Testis (tissue), 2 donors: ENCODE measurements at regions not wholly inside any gene's neighbourhood (a gene's known extent, or its start where the extent isn't known, plus 50 kb on each side); places are given as distances from the start of the nearest gene placed in this dataset.

ENCODE experiments used
- POLR2A ChIP-seq: fragments of 450-650 bp; IDR thresholded peaks from one replicate; pipeline ENCODE4 v1.6.1; 2017; ENCODE audit warnings: antibody characterized with exemption, mild to moderate bottlenecking, moderate library complexity
- TF ChIP-seq, protein P1 (sequence below), 3 experiments: fragments of 450-650 bp in 2 of 3; fragments of 200-600 bp in 1 of 3; sonication (generic) in 1 of 3; IDR thresholded peaks; one replicate each; pipeline ENCODE4 v1.5.1; 2016 to 2019; ENCODE audit warnings: antibody characterized with exemption in 3 of 3, mild to moderate bottlenecking in 2 of 3, moderate library complexity in 1 of 3

DNA sequence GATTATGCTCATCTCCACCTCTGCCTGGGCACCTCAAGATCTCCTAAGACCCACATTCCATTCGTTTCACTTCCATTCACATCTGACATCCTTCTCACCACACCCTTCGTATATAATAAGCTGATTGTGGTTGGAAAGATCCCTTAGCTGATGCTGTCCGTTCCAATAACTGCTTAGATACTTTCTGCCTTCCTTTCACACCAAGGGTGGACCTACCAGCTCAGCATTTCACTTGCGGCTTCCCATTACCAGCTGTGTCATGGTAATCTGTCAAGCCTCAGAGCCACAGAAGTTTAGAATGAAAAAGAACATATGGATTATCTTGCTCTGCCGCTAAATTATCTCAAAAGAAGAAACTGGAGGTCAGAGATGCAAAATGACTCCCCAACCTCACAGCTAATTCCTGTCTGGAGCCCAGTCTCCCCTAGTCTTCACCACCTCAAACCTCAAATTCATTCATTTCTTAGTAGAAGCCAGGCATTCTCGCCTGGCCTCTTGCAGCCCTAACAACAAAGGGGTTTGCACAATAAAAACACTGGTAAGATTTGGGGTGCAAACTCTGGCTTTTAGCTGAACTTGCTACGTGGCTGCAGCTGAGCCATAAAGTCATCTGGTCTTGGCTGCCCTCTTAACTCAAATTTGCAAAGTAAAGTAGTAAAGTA lies 182.8 kb upstream of the HS3ST3A1 start:
- TF ChIP-seq POLR2A = no peak
- TF ChIP-seq, protein P1, sequence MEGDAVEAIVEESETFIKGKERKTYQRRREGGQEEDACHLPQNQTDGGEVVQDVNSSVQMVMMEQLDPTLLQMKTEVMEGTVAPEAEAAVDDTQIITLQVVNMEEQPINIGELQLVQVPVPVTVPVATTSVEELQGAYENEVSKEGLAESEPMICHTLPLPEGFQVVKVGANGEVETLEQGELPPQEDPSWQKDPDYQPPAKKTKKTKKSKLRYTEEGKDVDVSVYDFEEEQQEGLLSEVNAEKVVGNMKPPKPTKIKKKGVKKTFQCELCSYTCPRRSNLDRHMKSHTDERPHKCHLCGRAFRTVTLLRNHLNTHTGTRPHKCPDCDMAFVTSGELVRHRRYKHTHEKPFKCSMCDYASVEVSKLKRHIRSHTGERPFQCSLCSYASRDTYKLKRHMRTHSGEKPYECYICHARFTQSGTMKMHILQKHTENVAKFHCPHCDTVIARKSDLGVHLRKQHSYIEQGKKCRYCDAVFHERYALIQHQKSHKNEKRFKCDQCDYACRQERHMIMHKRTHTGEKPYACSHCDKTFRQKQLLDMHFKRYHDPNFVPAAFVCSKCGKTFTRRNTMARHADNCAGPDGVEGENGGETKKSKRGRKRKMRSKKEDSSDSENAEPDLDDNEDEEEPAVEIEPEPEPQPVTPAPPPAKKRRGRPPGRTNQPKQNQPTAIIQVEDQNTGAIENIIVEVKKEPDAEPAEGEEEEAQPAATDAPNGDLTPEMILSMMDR (IDR thresholded peaks at IDR 0.05) = no peak
